ENCODE measurements at regions not wholly inside any gene's neighbourhood (a gene's known extent, or its start where the extent isn't known, plus 50 kb on each side); places are given as distances from the start of the nearest gene placed in this dataset.

DNA sequence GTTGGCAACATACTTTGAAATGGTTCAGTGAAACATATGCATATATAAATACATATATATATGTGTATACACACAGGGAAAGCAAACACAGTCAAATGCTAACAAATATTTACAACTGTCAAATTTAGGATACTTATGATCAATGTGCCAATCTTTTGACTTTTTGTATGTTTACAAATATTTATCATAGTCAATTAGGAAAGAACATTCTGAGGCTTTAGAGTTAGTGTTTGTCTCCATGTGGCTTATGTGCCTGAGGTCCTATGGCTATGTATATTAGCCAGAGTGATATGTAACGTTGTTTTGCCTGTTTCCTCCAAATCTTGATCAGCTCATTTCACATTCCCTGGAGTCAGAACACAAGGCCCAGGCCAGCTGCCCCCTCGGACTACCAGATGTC is 126.5 kb upstream of the MAN1A1 start:
- DNase-seq (ENCODE audit: low read depth) = no peak
- TF ChIP-seq, protein P1, sequence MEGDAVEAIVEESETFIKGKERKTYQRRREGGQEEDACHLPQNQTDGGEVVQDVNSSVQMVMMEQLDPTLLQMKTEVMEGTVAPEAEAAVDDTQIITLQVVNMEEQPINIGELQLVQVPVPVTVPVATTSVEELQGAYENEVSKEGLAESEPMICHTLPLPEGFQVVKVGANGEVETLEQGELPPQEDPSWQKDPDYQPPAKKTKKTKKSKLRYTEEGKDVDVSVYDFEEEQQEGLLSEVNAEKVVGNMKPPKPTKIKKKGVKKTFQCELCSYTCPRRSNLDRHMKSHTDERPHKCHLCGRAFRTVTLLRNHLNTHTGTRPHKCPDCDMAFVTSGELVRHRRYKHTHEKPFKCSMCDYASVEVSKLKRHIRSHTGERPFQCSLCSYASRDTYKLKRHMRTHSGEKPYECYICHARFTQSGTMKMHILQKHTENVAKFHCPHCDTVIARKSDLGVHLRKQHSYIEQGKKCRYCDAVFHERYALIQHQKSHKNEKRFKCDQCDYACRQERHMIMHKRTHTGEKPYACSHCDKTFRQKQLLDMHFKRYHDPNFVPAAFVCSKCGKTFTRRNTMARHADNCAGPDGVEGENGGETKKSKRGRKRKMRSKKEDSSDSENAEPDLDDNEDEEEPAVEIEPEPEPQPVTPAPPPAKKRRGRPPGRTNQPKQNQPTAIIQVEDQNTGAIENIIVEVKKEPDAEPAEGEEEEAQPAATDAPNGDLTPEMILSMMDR (IDR thresholded peaks at IDR 0.05; ENCODE audit: insufficient read depth, low read depth, low read length) = no peak
- no peak overlapping the region for H3K4me3 ChIP-seq (ENCODE audit: low read depth, low read length)

DNA sequence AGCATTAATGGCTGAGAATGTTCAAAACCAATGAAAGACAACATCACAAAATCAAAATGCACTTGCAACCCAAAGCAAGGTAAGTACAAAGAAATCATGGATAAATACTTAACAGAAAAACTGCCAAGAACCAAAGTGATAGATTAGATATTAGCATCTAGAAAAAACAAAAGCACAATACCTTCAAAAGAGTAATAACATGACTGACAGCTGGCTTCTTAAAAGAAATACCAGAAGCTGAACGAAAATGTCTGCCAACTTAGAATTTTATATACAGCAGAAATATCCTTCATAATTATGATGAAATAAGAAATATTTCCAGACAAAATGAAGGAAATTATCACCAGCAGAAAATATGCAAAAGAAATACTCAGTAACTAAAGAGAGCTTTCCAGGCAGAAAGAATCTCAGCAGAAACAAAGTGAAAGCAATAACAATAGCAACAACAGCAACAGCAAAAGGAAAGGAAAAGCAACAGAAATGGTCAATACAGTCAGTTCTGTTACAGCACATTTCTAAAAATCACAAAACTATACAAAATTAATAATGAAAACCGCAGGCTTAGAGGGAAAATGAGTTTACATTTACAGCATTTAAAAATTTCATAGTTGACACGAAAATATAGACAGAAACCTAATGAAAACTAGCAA is 121.5 kb upstream of the MAN1A1 start:
- H3K4me3 ChIP-seq (ENCODE audit: low read depth, low read length) = no peak overlapping the region
- no peak for DNase-seq (ENCODE audit: low read depth)
- TF ChIP-seq, protein P1 (IDR thresholded peaks at IDR 0.05; ENCODE audit: insufficient read depth, low read depth, low read length) = no peak

DNA sequence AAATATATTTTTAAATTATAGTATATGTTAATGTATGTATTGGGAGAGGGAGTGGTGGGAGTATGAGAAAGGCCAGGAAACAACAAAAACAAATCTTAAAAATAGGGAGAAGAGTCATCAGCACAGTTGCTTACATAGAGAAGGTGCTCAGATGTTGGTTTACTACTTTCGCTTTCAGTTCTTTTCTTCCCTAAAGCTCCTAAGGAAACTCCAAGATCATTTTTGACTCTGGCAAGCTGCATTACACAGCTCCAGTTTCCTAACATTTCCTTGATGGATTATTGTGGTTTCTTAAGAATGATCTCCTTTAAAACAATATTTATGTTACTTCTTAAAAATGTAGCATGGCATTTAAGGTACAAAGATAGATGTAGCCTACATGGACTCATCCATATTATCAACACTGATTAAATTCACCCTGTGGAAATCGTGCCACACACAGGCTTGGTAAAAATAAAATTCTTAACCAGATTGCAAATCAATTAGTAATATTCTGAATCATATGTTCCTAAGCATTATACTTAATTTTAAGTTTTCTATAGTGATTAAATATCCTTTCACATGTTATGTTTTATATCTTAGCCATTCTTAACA is 118.0 kb upstream of the MAN1A1 start:
- DNase-seq (ENCODE audit: low read depth) = peak; percentile 77
- H3K4me3 ChIP-seq (ENCODE audit: low read depth, low read length) = peak overlapping the region; percentile 24
- TF ChIP-seq, protein P1 (IDR thresholded peaks at IDR 0.05; ENCODE audit: insufficient read depth, low read depth, low read length) = no peak

DNA sequence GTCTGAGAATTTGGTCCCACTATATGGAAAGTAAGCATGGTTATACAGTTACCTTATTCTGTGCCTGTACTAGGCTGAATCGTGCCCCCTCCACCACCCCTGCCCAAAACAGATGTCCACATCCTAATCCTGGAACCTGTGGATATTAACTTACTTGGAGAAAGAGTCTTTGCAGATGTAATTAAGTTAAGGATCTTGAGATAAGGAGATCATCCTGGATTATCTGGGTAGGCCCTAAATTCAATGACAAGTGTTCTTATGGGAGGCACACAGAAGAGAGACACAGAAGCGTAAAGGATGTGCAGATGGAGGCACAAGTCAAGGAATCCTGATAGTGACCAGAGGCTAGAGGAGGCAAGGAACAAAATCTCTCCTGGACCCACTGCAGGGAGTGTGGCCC is 116.7 kb upstream of the MAN1A1 start:
- no peak overlapping the region for H3K4me3 ChIP-seq (ENCODE audit: low read depth, low read length)
- DNase-seq (ENCODE audit: low read depth) = no peak
- TF ChIP-seq, protein P1 (IDR thresholded peaks at IDR 0.05; ENCODE audit: insufficient read depth, low read depth, low read length) = no peak

DNA sequence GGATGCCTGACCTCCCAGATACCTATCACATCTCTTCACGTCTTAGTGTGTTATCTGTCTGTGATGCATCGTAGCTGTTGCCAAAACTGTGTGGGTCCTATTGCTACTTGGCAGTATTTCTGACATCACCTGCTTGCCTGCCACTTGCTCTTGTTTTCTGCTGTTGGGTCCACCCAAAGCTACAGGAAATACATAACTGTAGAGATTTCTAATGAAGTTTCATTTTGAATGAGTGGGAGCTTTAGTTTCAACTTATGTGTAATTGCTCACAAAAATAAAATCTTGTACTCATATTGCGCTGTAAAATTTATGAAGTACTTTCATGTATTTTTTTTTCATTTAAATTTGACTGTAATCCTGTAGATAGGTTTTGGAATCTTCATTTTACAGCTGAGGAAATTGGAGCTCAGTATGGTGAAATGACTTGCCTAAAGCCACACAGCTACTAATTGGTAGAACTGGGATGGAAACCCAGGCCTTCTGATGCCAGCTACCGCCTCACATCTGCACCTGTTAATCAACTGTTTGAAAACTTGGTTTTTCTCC is 113.6 kb upstream of the MAN1A1 start:
- H3K4me3 ChIP-seq (ENCODE audit: low read depth, low read length) = no peak overlapping the region
- no peak for DNase-seq (ENCODE audit: low read depth)
- TF ChIP-seq, protein P1 (IDR thresholded peaks at IDR 0.05; ENCODE audit: insufficient read depth, low read depth, low read length) = no peak

DNA sequence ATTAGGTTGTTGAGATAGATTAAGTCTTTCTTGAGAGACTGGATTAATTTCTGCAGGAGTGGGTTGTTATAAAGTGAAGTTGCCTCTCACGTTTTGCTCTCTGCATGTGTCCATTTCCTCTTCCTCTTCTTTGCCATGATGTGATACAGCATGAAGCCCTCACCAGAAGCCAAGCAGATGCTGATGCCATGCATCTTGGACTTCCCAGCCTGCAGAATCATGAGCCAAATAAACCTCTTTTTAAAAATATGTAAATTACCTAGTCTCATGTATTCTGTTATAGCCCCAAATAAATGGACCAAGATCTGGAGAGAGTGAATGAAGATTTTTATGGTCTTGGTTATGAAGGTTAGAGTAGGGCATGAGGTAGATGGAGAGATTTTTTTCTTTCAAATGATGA is 111.6 kb upstream of the MAN1A1 start:
- DNase-seq (ENCODE audit: low read depth) = no peak
- TF ChIP-seq, protein P1 (IDR thresholded peaks at IDR 0.05; ENCODE audit: insufficient read depth, low read depth, low read length) = no peak
- H3K4me3 ChIP-seq (ENCODE audit: low read depth, low read length) = no peak overlapping the region
